ENCODE measurements at regions not wholly inside any gene's neighbourhood (a gene's known extent, or its start where the extent isn't known, plus 50 kb on each side); places are given as distances from the start of the nearest gene placed in this dataset.

DNA sequence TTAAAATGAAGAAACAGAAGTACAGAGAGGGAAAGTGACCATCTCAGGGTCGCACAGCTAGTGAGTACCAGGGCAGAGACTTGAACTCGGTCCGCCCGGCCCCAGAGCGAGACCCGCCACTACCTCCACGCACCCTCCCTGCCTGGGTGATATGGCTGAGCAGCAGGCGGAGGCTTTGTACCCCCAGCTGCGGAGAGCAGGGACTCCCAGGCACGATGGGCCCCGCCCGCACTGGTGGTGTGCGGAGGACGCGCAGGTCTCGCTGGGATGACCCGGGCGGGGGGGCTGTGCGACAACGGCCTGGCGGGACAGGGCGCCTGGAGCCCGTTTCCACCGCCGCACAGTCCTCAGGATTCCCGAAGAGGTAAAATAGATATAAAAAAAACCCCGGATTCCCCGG, 64.7 kb upstream of the LARP1 start:
- TF ChIP-seq, protein P1, sequence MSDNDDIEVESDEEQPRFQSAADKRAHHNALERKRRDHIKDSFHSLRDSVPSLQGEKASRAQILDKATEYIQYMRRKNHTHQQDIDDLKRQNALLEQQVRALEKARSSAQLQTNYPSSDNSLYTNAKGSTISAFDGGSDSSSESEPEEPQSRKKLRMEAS (IDR thresholded peaks at IDR 0.05), result no peak
- TF ChIP-seq TAF1 (IDR thresholded peaks at IDR 0.05; ENCODE audit: low read depth) (no peak), TCF12 (IDR thresholded peaks at IDR 0.05; ENCODE audit: low read depth) (no peak), NFIC (IDR thresholded peaks at IDR 0.05) (no peak), YY1 (IDR thresholded peaks at IDR 0.05; ENCODE audit: low read depth) (no peak), FOXM1 (IDR thresholded peaks at IDR 0.05; ENCODE audit: borderline replicate concordance, low read depth) (no peak), RAD21 (IDR thresholded peaks at IDR 0.05; ENCODE audit: low read depth) (no peak), EP300 (IDR thresholded peaks at IDR 0.05; ENCODE audit: borderline replicate concordance) (no peak), CEBPB (IDR thresholded peaks at IDR 0.05) (no peak), EGR1 (IDR thresholded peaks at IDR 0.05) (no peak), TEAD4 (IDR thresholded peaks at IDR 0.05) (no peak)
- TF ChIP-seq, protein P2, sequence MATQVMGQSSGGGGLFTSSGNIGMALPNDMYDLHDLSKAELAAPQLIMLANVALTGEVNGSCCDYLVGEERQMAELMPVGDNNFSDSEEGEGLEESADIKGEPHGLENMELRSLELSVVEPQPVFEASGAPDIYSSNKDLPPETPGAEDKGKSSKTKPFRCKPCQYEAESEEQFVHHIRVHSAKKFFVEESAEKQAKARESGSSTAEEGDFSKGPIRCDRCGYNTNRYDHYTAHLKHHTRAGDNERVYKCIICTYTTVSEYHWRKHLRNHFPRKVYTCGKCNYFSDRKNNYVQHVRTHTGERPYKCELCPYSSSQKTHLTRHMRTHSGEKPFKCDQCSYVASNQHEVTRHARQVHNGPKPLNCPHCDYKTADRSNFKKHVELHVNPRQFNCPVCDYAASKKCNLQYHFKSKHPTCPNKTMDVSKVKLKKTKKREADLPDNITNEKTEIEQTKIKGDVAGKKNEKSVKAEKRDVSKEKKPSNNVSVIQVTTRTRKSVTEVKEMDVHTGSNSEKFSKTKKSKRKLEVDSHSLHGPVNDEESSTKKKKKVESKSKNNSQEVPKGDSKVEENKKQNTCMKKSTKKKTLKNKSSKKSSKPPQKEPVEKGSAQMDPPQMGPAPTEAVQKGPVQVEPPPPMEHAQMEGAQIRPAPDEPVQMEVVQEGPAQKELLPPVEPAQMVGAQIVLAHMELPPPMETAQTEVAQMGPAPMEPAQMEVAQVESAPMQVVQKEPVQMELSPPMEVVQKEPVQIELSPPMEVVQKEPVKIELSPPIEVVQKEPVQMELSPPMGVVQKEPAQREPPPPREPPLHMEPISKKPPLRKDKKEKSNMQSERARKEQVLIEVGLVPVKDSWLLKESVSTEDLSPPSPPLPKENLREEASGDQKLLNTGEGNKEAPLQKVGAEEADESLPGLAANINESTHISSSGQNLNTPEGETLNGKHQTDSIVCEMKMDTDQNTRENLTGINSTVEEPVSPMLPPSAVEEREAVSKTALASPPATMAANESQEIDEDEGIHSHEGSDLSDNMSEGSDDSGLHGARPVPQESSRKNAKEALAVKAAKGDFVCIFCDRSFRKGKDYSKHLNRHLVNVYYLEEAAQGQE (IDR thresholded peaks at IDR 0.05; ENCODE audit: low read depth), result no peak
- TF ChIP-seq, protein P3, sequence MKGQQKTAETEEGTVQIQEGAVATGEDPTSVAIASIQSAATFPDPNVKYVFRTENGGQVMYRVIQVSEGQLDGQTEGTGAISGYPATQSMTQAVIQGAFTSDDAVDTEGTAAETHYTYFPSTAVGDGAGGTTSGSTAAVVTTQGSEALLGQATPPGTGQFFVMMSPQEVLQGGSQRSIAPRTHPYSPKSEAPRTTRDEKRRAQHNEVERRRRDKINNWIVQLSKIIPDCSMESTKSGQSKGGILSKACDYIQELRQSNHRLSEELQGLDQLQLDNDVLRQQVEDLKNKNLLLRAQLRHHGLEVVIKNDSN (IDR thresholded peaks at IDR 0.05), result no peak
